Upper lobe of left lung (tissue), 6 donors: ENCODE measurements at regions not wholly inside any gene's neighbourhood (a gene's known extent, or its start where the extent isn't known, plus 50 kb on each side); places are given as distances from the start of the nearest gene placed in this dataset.
"Not testable (repeated sequence)": the region's sequence is repeated elsewhere in the genome, so short reads cannot be mapped to it uniquely, and the experiment has no call there.

Experiments used
- ATAC-seq, 2 donors: fragments of 200-7000 bp; cut with Tn5 transposase; one replicate each; pipeline ENCODE4 v1.9.1; 2022; ENCODE audit warnings: mild to moderate bottlenecking in 2 of 2, moderate library complexity in 2 of 2; ENCODE audit not compliant: low FRiP score in 2 of 2
- DNase-seq, 2 donors: peaks; one replicate each; pipeline ENCODE4 v3.0.0-alpha.2; 2019 to 2020
- H3K27ac ChIP-seq, 4 donors: fragments of 200-600 bp; sonication (generic); one replicate each; pipeline ENCODE4 v1.5.1; 2016 to 2019
- H3K27me3 ChIP-seq, 4 donors: fragments of 200-600 bp; sonication (generic); one replicate each; pipeline ENCODE4 v1.5.1; 2017 to 2019
- H3K36me3 ChIP-seq, 4 donors: fragments of 200-600 bp; sonication (generic); one replicate each; pipeline ENCODE4 v1.5.1; 2016 to 2019
- H3K4me1 ChIP-seq, 4 donors: fragments of 200-600 bp; sonication (generic); one replicate each; pipeline ENCODE4 v1.5.1; 2018 to 2019
- H3K4me3 ChIP-seq, 4 donors: fragments of 200-600 bp; sonication (generic); one replicate each; pipeline ENCODE4 v1.5.1; 2017 to 2019; ENCODE audit warnings: mild to moderate bottlenecking in 2 of 4, moderate library complexity in 1 of 4
- H3K9me3 ChIP-seq, 4 donors: fragments of 200-600 bp; sonication (generic); one replicate each; pipeline ENCODE4 v1.5.1; 2018 to 2019
- EP300 ChIP-seq, 4 donors: sonication (generic); formaldehyde crosslinking; IDR thresholded peaks; one replicate each; pipeline ENCODE4 v1.5.1; 2017; ENCODE audit warnings: antibody characterized with exemption in 4 of 4, control low read depth in 2 of 4
- POLR2A ChIP-seq, 4 donors: fragments of 450-650 bp; IDR thresholded peaks; one replicate each; pipeline ENCODE4 v1.5.1; 2016 to 2017; ENCODE audit warnings: antibody characterized with exemption in 4 of 4, mild to moderate bottlenecking in 2 of 4
- POLR2AphosphoS5 ChIP-seq, 2 donors: sonication (generic); formaldehyde crosslinking; IDR thresholded peaks; one replicate each; pipeline ENCODE4 v1.5.1; 2017; ENCODE audit warnings: antibody characterized with exemption in 2 of 2
- WGBS, 2 donors: methylation state at CpG; one replicate each; pipeline ENCODE4 v1.1.5; 2017 to 2018; 5-methylcytosine and 5-hydroxymethylcytosine counted together
- TF ChIP-seq, protein P1 (sequence below), 6 experiments: fragments of 450-650 bp in 4 of 6; fragments of 200-600 bp in 2 of 6; sonication (generic) in 2 of 6; IDR thresholded peaks; one replicate each; pipeline ENCODE4 v1.5.1; 2016 to 2019; ENCODE audit warnings: antibody characterized with exemption in 6 of 6
- donor health status: DM: no; HTN: no; CAD: no; lungs with moderate emphysema.
- donor health status: DM: no; HTN: yes; CAD: no; lungs with severe emphysema.

DNA sequence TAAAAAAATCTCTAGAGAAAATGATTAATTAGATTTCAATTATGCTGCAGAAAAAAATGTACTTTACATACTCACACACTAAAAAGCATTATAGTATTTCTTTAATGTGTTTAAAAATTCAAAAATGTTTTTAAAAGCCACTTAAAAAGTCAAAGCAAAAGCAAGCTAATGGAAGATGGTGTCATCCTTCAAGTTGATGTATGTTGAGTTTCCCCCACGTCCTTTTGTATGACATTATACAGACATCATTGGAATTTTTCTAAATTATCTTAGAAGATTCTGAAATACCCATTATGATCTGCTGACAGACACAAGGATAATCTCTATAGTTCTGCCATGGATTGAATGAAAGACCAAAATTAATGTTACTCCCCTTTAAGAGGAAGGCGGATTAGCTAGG lies 393.7 kb upstream of the TENM3 start:
- ATAC-seq = no peak
- DNase-seq = no peak

DNA sequence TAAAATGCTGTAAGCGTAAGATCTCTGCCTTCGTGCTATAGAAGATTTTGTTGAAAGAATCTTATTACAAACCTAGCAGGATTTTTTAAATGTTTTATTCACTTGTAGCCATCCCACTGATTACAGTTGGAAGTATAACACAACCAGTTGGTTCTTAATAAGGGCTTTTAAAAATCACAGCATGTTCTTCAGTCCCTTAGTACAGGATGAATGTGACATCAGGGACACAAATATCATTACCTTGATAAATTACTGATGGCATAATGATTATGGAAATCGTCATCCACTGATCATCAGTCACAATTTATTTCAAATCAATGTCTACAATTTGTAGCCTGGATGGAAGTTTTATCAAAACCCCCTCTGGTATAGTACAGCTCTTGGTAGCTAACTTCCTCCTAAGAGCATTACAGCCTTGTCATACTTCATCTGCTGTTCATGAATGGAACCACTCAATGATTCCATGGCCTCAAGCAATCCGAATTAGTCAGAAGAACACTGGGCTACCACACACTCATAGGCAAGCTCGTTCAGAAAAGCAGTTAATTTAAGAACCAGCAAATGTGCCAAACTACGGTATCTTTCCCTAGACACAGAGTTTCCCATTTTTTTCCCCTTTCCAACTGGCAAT lies 389.2 kb upstream of the TENM3 start:
- Histone ChIP-seq H3K4me3 (no peak overlapping the region), H3K36me3 (no peaks in the 10 kb centered on the region), H3K27ac (no peak overlapping the region), H3K9me3 (no peaks in the 10 kb centered on the region), H3K27me3 (no peaks in the 10 kb centered on the region), H3K4me1 (no peaks in the 10 kb centered on the region)
- DNase-seq = no peak
- TF ChIP-seq, protein P1, sequence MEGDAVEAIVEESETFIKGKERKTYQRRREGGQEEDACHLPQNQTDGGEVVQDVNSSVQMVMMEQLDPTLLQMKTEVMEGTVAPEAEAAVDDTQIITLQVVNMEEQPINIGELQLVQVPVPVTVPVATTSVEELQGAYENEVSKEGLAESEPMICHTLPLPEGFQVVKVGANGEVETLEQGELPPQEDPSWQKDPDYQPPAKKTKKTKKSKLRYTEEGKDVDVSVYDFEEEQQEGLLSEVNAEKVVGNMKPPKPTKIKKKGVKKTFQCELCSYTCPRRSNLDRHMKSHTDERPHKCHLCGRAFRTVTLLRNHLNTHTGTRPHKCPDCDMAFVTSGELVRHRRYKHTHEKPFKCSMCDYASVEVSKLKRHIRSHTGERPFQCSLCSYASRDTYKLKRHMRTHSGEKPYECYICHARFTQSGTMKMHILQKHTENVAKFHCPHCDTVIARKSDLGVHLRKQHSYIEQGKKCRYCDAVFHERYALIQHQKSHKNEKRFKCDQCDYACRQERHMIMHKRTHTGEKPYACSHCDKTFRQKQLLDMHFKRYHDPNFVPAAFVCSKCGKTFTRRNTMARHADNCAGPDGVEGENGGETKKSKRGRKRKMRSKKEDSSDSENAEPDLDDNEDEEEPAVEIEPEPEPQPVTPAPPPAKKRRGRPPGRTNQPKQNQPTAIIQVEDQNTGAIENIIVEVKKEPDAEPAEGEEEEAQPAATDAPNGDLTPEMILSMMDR (IDR thresholded peaks at IDR 0.05) = no peak
- TF ChIP-seq POLR2A (IDR thresholded peaks at IDR 0.05) (no peak), POLR2AphosphoS5 (IDR thresholded peaks at IDR 0.05) (no peak), EP300 (IDR thresholded peaks at IDR 0.05) (no peak)
- no peak for ATAC-seq
- 69 to 72% methylated on average over 6 of the region's 6 CpGs for WGBS, 2 donors

More for the DNA sequence above, 393.7 kb upstream of the TENM3 start:
- Histone ChIP-seq H3K36me3 (no peaks in the 10 kb centered on the region), H3K27ac (no peak overlapping the region), H3K4me3 (no peak overlapping the region), H3K9me3 (no peaks in the 10 kb centered on the region), H3K4me1 (no peaks in the 10 kb centered on the region), H3K27me3 (no peaks in the 10 kb centered on the region)
- WGBS, 2 donors = 71 to 78% methylated on average over 2 of the region's 2 CpGs
- no peak for TF ChIP-seq EP300 (IDR thresholded peaks at IDR 0.05)
- TF ChIP-seq POLR2A (IDR thresholded peaks at IDR 0.05) = no peak
- TF ChIP-seq, protein P1 (IDR thresholded peaks at IDR 0.05) = no peak
- no peak for TF ChIP-seq POLR2AphosphoS5 (IDR thresholded peaks at IDR 0.05)

DNA sequence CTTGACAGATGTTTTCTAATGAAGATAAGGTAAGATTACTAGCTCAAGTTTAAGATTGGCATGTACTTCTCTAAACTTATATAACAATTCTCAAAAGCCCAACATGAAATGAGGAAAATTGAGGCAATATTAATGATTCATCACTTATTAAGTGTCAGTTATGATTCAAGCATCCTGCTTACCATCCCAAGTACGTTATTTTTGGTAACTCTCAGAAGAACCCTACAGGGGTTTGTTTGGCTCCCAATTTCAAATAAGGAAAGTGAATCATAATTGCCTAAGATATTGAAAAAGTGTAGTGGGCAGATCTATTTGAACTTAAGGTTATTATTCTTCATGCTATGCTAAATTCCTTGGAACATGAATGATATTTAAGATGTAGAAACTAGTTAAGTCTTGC lies 387.9 kb upstream of the TENM3 start:
- H3K9me3 ChIP-seq = no peaks in the 10 kb centered on the region
- H3K4me1 ChIP-seq = no peaks in the 10 kb centered on the region
- no peaks in the 10 kb centered on the region for H3K36me3 ChIP-seq
- no peak for ATAC-seq
- WGBS, 2 donors = 43 to 48% methylated on average over 1 of the region's 1 CpG
- no peaks in the 10 kb centered on the region for H3K27me3 ChIP-seq
- H3K4me3 ChIP-seq = no peak overlapping the region
- H3K27ac ChIP-seq = no peak overlapping the region
- TF ChIP-seq, protein P1 (IDR thresholded peaks at IDR 0.05) = no peak
- no peak for TF ChIP-seq POLR2AphosphoS5 (IDR thresholded peaks at IDR 0.05)
- TF ChIP-seq POLR2A (IDR thresholded peaks at IDR 0.05) = no peak
- no peak for TF ChIP-seq EP300 (IDR thresholded peaks at IDR 0.05)
- DNase-seq = no peak

DNA sequence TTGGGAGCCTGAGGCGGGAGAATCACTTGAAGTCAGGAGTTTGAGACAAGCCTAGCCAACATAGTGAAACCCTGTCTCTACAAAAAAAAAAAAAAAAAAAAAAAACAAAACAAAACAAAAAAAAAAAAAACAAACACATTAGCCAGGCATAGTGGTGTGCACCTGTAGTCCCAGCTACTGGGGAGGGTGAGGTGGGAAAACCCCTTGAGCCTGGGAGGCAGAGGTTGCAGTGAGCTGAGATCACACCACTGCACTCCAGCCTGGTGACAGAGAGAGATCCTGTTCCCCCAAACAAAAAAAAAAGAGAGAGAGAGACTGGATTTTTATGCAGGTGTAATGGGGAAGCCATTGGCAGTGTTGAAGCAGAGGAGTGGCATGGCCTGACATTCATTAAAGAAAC lies 385.7 kb upstream of the TENM3 start:
- not testable (repeated sequence) for H3K36me3 ChIP-seq, H3K27me3 ChIP-seq, H3K27ac ChIP-seq, ATAC-seq, H3K4me3 ChIP-seq, DNase-seq, H3K9me3 ChIP-seq, H3K4me1 ChIP-seq
- 58 to 92% methylated on average over 1 of the region's 1 CpG for WGBS, 2 donors

DNA sequence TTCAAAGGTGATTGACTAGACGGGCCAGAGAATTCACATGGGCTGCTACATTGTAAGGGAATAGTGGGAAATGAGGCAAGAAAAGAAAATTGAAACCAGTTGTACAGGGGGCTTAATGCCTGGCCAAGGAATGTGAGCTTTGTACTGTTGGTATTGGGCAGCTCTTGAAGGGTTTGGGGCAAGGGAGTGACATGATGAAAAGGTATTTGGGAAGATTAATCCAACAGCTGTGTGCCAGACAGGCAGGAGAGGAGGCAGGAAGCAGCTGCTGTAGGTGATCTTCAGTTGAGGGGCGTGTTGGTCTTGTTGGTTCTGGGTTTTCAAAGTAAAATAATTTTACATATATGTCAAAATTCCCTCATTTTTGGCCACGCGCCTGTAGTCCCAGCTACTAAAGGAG lies 384.5 kb upstream of the TENM3 start:
- no peak for ATAC-seq
- H3K36me3 ChIP-seq = no peaks in the 10 kb centered on the region
- no peaks in the 10 kb centered on the region for H3K4me1 ChIP-seq
- WGBS, 2 donors = 77 to 82% methylated on average over 4 of the region's 4 CpGs
- H3K27ac ChIP-seq = no peak overlapping the region
- TF ChIP-seq POLR2A (IDR thresholded peaks at IDR 0.05) = no peak
- TF ChIP-seq EP300 (IDR thresholded peaks at IDR 0.05) = no peak
- TF ChIP-seq POLR2AphosphoS5 (IDR thresholded peaks at IDR 0.05) = no peak
- TF ChIP-seq, protein P1 (IDR thresholded peaks at IDR 0.05) = no peak
- H3K9me3 ChIP-seq = no peaks in the 10 kb centered on the region
- no peak for DNase-seq
- no peaks in the 10 kb centered on the region for H3K27me3 ChIP-seq
- no peak overlapping the region for H3K4me3 ChIP-seq
